Neural cell (in vitro differentiated cells): ENCODE measurements at regions not wholly inside any gene's neighbourhood (a gene's known extent, or its start where the extent isn't known, plus 50 kb on each side); places are given as distances from the start of the nearest gene placed in this dataset.

Source experiments
- H2AFZ ChIP-seq: fragments of 200-600, 300-800 bp; sonication (generic), shearing (Covaris generic); 2 replicates; pipeline ENCODE4 v1.6.0; 2014; ENCODE audit warnings: low read depth, mild to moderate bottlenecking, antibody characterized with exemption, low read length, moderate library complexity
- H3F3A ChIP-seq: fragments of 200-600 bp; shearing (Covaris generic); 2 replicates; pipeline ENCODE4 v1.6.1; 2016; ENCODE audit warnings: mild to moderate bottlenecking, moderate library complexity, mixed read lengths, antibody characterized with exemption, low read length; ENCODE audit not compliant: insufficient read depth, poor library complexity, severe bottlenecking
- H3K27ac ChIP-seq: fragments of 200-600, 300-800 bp; sonication (generic), shearing (Covaris generic); 2 replicates; pipeline ENCODE4 v1.5.1; 2014; ENCODE audit warnings: mild to moderate bottlenecking, low read length, moderate library complexity
- H3K27me3 ChIP-seq: fragments of 300-800, 200-600 bp; sonication (generic), shearing (Covaris generic); 2 replicates; pipeline ENCODE4 v1.6.0; 2014; ENCODE audit warnings: mild to moderate bottlenecking, low read depth, low read length, moderate library complexity; ENCODE audit not compliant: insufficient read depth
- H3K36me3 ChIP-seq: fragments of 300-800, 200-600 bp; sonication (generic), shearing (Covaris generic); 2 replicates; pipeline ENCODE4 v1.5.1; 2014; ENCODE audit warnings: mild to moderate bottlenecking, antibody characterized with exemption, low read length, moderate library complexity; ENCODE audit not compliant: insufficient read depth
- H3K4me2 ChIP-seq: fragments of 300-800, 200-600 bp; sonication (generic), shearing (Covaris generic); 2 replicates; pipeline ENCODE4 v1.6.0; 2014; ENCODE audit warnings: mild to moderate bottlenecking, low read length
- H3K4me3 ChIP-seq: fragments of 300-800, 200-600 bp; sonication (generic), shearing (Covaris generic); 2 replicates; pipeline ENCODE4 v1.5.1; 2014; ENCODE audit warnings: mild to moderate bottlenecking, low read length, moderate library complexity
- H3K79me2 ChIP-seq: fragments of 200-600 bp; shearing (Covaris generic); replicated peaks from 2 replicates; pipeline ENCODE4 v1.6.0; 2014; ENCODE audit warnings: mild to moderate bottlenecking, low read length, moderate library complexity; ENCODE audit not compliant: insufficient read depth
- H3K9ac ChIP-seq: fragments of 300-800, 200-600 bp; sonication (generic), shearing (Covaris generic); 2 replicates; pipeline ENCODE4 v1.6.1; 2016; ENCODE audit warnings: mild to moderate bottlenecking, low read length, mixed read lengths
- H3K9me2 ChIP-seq: fragments of 200-600 bp; shearing (Covaris generic); 2 replicates; pipeline ENCODE4 v1.6.1; 2016; ENCODE audit warnings: mild to moderate bottlenecking, low read length, mixed read lengths; ENCODE audit not compliant: insufficient read depth
- H3K9me3 ChIP-seq: fragments of 200-600, 300-800 bp; sonication (generic), shearing (Covaris generic); 2 replicates; pipeline ENCODE4 v1.6.1; 2016; ENCODE audit warnings: mild to moderate bottlenecking, mixed run types, low read length, moderate library complexity, mixed read lengths
- H4K20me1 ChIP-seq: fragments of 200-600 bp; shearing (Covaris generic); 2 replicates; pipeline ENCODE4 v1.6.1; 2016; ENCODE audit warnings: mild to moderate bottlenecking, mixed run types; ENCODE audit not compliant: insufficient read depth
- EP300 ChIP-seq: fragments of 450-650 bp; conservative IDR thresholded peaks from 2 replicates; pipeline ENCODE4 v1.6.1; 2014; ENCODE audit warnings: antibody characterized with exemption, mild to moderate bottlenecking, moderate library complexity; ENCODE audit not compliant: poor library complexity, severe bottlenecking
- EZH2 ChIP-seq: fragments of 200-600, 300-800 bp; shearing (Covaris generic), sonication (generic); IDR thresholded peaks from 2 replicates; pipeline ENCODE4 v1.6.1; 2014; ENCODE audit warnings: antibody characterized with exemption, low read length, borderline replicate concordance, mild to moderate bottlenecking; ENCODE audit not compliant: insufficient read depth, poor library complexity, severe bottlenecking
- MXI1 ChIP-seq: fragments of 450-650 bp; conservative IDR thresholded peaks from 2 replicates; pipeline ENCODE4 v1.6.1; 2014; ENCODE audit warnings: antibody characterized with exemption, mild to moderate bottlenecking; ENCODE audit not compliant: poor library complexity, severe bottlenecking
- POLR2AphosphoS5 ChIP-seq: IDR thresholded peaks from 2 replicates; pipeline ENCODE4 v1.6.1; 2012
- RAD21 ChIP-seq: fragments of 450-650 bp; conservative IDR thresholded peaks from 2 replicates; pipeline ENCODE4 v1.6.1; 2014; ENCODE audit warnings: antibody characterized with exemption, mild to moderate bottlenecking, moderate library complexity
- REST ChIP-seq: IDR thresholded peaks from 2 replicates; pipeline ENCODE4 v1.6.1; 2012; ENCODE audit warnings: borderline replicate concordance
- SMC3 ChIP-seq: fragments of 450-650 bp; conservative IDR thresholded peaks from 2 replicates; pipeline ENCODE4 v1.6.1; 2014; ENCODE audit warnings: antibody characterized with exemption, mild to moderate bottlenecking, moderate library complexity; ENCODE audit not compliant: poor library complexity
- TAF1 ChIP-seq: IDR thresholded peaks from 2 replicates; pipeline ENCODE4 v1.6.1; 2012; ENCODE audit warnings: low read depth
- TF ChIP-seq, protein P1 (sequence below): fragments of 450-650 bp; IDR thresholded peaks from 2 replicates; pipeline ENCODE4 v1.5.1; 2014; ENCODE audit warnings: antibody characterized with exemption, mild to moderate bottlenecking, moderate library complexity; ENCODE audit not compliant: poor library complexity, severe bottlenecking

DNA sequence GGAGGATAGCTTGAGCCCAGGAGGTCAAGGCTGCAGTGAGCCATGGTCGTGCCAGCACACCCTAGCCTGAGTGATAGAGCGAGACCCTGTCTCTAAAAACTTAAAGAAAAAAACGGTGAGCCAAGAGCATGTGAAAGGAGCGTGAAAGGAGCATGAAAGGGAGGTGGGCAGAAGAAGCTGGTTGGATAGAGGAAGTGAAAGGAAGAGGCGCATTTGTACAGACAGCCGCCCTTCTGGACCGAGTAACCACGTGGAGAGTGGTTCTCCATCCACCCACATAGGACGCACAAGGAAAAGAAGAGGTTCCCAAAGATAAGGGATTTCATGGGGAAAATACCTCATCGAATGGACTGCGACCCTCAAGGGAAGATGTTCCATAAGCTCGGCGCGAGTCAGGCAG lies 60.4 kb upstream of the IFNAR2 start:
- no peak overlapping the region for H3K9ac ChIP-seq
- no peak for TF ChIP-seq TAF1
- TF ChIP-seq REST, result no peak
- TF ChIP-seq RAD21, result no peak
- TF ChIP-seq MXI1, result no peak
- no peak for TF ChIP-seq EZH2
- TF ChIP-seq, protein P1, sequence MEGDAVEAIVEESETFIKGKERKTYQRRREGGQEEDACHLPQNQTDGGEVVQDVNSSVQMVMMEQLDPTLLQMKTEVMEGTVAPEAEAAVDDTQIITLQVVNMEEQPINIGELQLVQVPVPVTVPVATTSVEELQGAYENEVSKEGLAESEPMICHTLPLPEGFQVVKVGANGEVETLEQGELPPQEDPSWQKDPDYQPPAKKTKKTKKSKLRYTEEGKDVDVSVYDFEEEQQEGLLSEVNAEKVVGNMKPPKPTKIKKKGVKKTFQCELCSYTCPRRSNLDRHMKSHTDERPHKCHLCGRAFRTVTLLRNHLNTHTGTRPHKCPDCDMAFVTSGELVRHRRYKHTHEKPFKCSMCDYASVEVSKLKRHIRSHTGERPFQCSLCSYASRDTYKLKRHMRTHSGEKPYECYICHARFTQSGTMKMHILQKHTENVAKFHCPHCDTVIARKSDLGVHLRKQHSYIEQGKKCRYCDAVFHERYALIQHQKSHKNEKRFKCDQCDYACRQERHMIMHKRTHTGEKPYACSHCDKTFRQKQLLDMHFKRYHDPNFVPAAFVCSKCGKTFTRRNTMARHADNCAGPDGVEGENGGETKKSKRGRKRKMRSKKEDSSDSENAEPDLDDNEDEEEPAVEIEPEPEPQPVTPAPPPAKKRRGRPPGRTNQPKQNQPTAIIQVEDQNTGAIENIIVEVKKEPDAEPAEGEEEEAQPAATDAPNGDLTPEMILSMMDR, result no peak
- no peak for TF ChIP-seq SMC3
- TF ChIP-seq POLR2AphosphoS5, result no peak
- TF ChIP-seq EP300, result no peak
- no peaks in the 10 kb centered on the region for H4K20me1 ChIP-seq
- no peak overlapping the region for H2AFZ ChIP-seq
- H3K79me2 ChIP-seq, result no peaks in the 10 kb centered on the region
- H3F3A ChIP-seq, result no peaks in the 10 kb centered on the region
- no peak overlapping the region for H3K4me3 ChIP-seq
- no peak overlapping the region for H3K27ac ChIP-seq
- no peaks in the 10 kb centered on the region for H3K27me3 ChIP-seq
- H3K4me2 ChIP-seq, result no peak overlapping the region
- H3K36me3 ChIP-seq, result no peaks in the 10 kb centered on the region
- H3K9me2 ChIP-seq, result no peaks in the 10 kb centered on the region
- no peaks in the 10 kb centered on the region for H3K9me3 ChIP-seq

GRCh38 chr21:33171616-33172169 lies 58.0 kb upstream of the IFNAR2 start:
- Histone ChIP-seq H4K20me1 (no peaks in the 10 kb centered on the region), H3K36me3 (no peaks in the 10 kb centered on the region), H3K9ac (no peak overlapping the region), H2AFZ (no peak overlapping the region), H3K27me3 (no peaks in the 10 kb centered on the region), H3K79me2 (no peaks in the 10 kb centered on the region), H3F3A (no peaks in the 10 kb centered on the region), H3K4me3 (no peak overlapping the region), H3K27ac (no peak overlapping the region), H3K9me2 (no peaks in the 10 kb centered on the region), H3K9me3 (no peaks in the 10 kb centered on the region), H3K4me2 (no peak overlapping the region)
- TF ChIP-seq MXI1 (no peak), EZH2 (no peak), TAF1 (no peak), RAD21 (no peak), REST (no peak), EP300 (no peak), SMC3 (no peak), POLR2AphosphoS5 (no peak)
- TF ChIP-seq, protein P1, result no peak
